Endothelial cell of umbilical vein (primary cell): ENCODE measurements at regions not wholly inside any gene's neighbourhood (a gene's known extent, or its start where the extent isn't known, plus 50 kb on each side); places are given as distances from the start of the nearest gene placed in this dataset.

Experiments used
- CTCF ChIP-seq, 2 donors: IDR thresholded peaks; 1 replicate in 1 of 2; 2 replicates in 1 of 2; pipeline ENCODE4 v1.5.1; 2011; ENCODE audit warnings: low read length in 2 of 2, mild to moderate bottlenecking in 2 of 2, moderate library complexity in 2 of 2, control low read depth in 1 of 2, inconsistent platforms in 1 of 2, low read depth in 1 of 2; ENCODE audit not compliant: insufficient read depth in 1 of 2; ENCODE audit errors: extremely low read depth in 1 of 2
- EZH2 ChIP-seq: IDR thresholded peaks from 2 replicates; pipeline ENCODE4 v1.6.1; 2012; ENCODE audit warnings: borderline replicate concordance, low read depth, mild to moderate bottlenecking, moderate library complexity, low read length, inconsistent platforms; ENCODE audit not compliant: severe bottlenecking
- POLR2A ChIP-seq: IDR thresholded peaks from 2 replicates; pipeline ENCODE4 v1.6.1; 2012; ENCODE audit warnings: low read depth, mild to moderate bottlenecking, control low read depth, low read length
- POLR2AphosphoS5 ChIP-seq: IDR thresholded peaks from 2 replicates; pipeline ENCODE4 v1.6.1; 2012; ENCODE audit warnings: low read depth, mild to moderate bottlenecking, control low read depth, low read length, moderate library complexity; ENCODE audit not compliant: insufficient read depth

GRCh38 chr1:184910005-184910404 lies 64.3 kb downstream of the NIBAN1 start:
- TF ChIP-seq POLR2AphosphoS5 (no peak), EZH2 (no peak), CTCF (IDR thresholded peaks at IDR 0.05; ENCODE audit: extremely low read depth in 1 of 2, insufficient read depth in 1 of 2, low read depth in 1 of 2, low read length in 2 of 2) (no peak), POLR2A (no peak)
